CD4-positive, alpha-beta T cell treated with Interleukin-4 for 1 hour (primary cell): ENCODE measurements at regions not wholly inside any gene's neighbourhood (a gene's known extent, or its start where the extent isn't known, plus 50 kb on each side); places are given as distances from the start of the nearest gene placed in this dataset.
"Not testable (repeated sequence)": the region's sequence is repeated elsewhere in the genome, so short reads cannot be mapped to it uniquely, and the experiment has no call there.

Experiments used
- DNase-seq, 2 donors: peaks; one replicate each; pipeline ENCODE4 v3.0.0-alpha.2; 2020 to 2022

- DNase-seq: no peak
Observed at GRCh38 chr4:126182786-126183185, 868.0 kb downstream of the FAT4 start.

- DNase-seq: no peak
Observed at GRCh38 chr4:126183206-126183605, 868.5 kb downstream of the FAT4 start.

GRCh38 chr4:126191536-126191935 is 876.8 kb downstream of the FAT4 start:
- DNase-seq: no peak

GRCh38 chr4:126192506-126192905 is 877.8 kb downstream of the FAT4 start:
- DNase-seq: no peak

GRCh38 chr4:126201251-126202138 is 886.7 kb downstream of the FAT4 start:
- not testable (repeated sequence) for DNase-seq

- DNase-seq: no peak
Observed at GRCh38 chr4:126202226-126202625, 887.5 kb downstream of the FAT4 start.

- no peak for DNase-seq
Observed at GRCh38 chr4:126207910-126208309, 893.2 kb downstream of the FAT4 start.

- no peak for DNase-seq
Observed at GRCh38 chr4:126209147-126209546, 894.4 kb downstream of the FAT4 start.

GRCh38 chr4:126213996-126214395 is 899.2 kb downstream of the FAT4 start:
- no peak for DNase-seq

- DNase-seq: no peak
Observed at GRCh38 chr4:126215759-126216158, 901.0 kb downstream of the FAT4 start.

GRCh38 chr4:126216611-126217010 is 901.9 kb downstream of the FAT4 start:
- no peak for DNase-seq

GRCh38 chr4:126221282-126221681 is 906.5 kb downstream of the FAT4 start:
- no peak for DNase-seq

GRCh38 chr4:126221717-126222340 is 907.1 kb downstream of the FAT4 start:
- no peak for DNase-seq

GRCh38 chr4:126223784-126224407 is 909.1 kb downstream of the FAT4 start:
- no peak for DNase-seq

GRCh38 chr4:126227428-126227827 is 912.7 kb downstream of the FAT4 start:
- no peak for DNase-seq

GRCh38 chr4:126230269-126230668 is 915.5 kb downstream of the FAT4 start:
- no peak for DNase-seq

- no peak for DNase-seq
Observed at GRCh38 chr4:126233483-126233882, 918.7 kb downstream of the FAT4 start.

- DNase-seq: no peak
Observed at GRCh38 chr4:126238013-126238412, 923.3 kb downstream of the FAT4 start.

GRCh38 chr4:126241634-126242033 is 926.9 kb downstream of the FAT4 start:
- DNase-seq: no peak

- no peak for DNase-seq
Observed at GRCh38 chr4:126242679-126243390, 928.1 kb downstream of the FAT4 start.

GRCh38 chr4:126247409-126247808 is 932.7 kb downstream of the FAT4 start:
- DNase-seq: no peak

GRCh38 chr4:126250006-126250405 is 935.3 kb downstream of the FAT4 start:
- DNase-seq: no peak

- DNase-seq: no peak
Observed at GRCh38 chr4:126251169-126251568, 936.4 kb downstream of the FAT4 start.
